D341Med (cell line): ENCODE measurements at regions not wholly inside any gene's neighbourhood (a gene's known extent, or its start where the extent isn't known, plus 50 kb on each side); places are given as distances from the start of the nearest gene placed in this dataset.

ENCODE experiments used
- DNase-seq: peaks from one replicate; pipeline ENCODE4 v3.0.0; 2012; ENCODE audit warnings: low spot score

- no peak for DNase-seq
These were observed 278.2 kb upstream of the RAG2 start for GRCh38 chr11:36876266-36876665.

- DNase-seq = no peak
These were observed 276.3 kb upstream of the RAG2 start for GRCh38 chr11:36874291-36874690.

- DNase-seq = no peak
These were observed 272.3 kb upstream of the RAG2 start for GRCh38 chr11:36870361-36870760.

DNA sequence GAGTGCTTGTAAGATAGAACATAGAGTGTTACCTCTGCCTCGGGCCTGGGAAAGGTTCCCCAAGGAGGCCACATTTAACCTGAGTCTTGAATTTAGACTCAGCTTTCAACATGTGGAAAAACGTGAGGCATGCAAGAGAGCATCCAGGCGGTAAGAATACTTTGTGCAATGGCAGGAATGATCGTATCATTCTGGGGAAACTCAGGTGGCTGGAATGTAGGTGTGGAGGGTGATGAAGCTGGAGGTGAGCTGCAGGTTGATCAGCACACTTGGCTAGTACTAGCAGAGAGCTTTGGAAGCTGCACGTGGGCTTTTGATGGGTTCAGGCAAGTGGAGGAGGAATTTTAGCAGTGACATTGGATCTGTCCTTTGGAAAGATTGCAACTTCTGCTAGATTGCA, 270.3 kb upstream of the RAG2 start:
- no peak for DNase-seq

- DNase-seq = no peak
These were observed 267.8 kb upstream of the RAG2 start for GRCh38 chr11:36865846-36866245.

GRCh38 chr11:36854875-36855274, 256.8 kb upstream of the RAG2 start:
- DNase-seq = no peak

DNA sequence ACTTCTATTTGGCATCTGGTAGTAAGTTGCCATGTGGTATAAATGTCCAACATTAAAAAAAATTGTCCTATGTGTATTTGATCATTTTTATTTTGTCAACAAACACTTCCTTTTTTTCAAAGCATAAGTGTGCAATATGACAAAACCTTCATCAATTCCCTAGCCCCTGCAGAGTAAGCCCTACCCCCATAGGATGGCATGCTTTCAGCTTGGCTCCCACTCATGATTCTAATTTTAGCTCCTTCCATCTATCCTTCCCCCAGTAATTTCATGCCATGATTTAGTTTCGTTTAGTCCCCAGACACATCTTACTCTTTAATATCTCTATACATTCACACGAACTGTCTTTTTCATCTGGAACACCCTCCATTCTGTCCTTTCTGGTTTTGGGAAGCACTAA, 250.6 kb upstream of the RAG2 start:
- DNase-seq = no peak

GRCh38 chr11:36840378-36840777, 242.3 kb upstream of the RAG2 start:
- no peak for DNase-seq

DNA sequence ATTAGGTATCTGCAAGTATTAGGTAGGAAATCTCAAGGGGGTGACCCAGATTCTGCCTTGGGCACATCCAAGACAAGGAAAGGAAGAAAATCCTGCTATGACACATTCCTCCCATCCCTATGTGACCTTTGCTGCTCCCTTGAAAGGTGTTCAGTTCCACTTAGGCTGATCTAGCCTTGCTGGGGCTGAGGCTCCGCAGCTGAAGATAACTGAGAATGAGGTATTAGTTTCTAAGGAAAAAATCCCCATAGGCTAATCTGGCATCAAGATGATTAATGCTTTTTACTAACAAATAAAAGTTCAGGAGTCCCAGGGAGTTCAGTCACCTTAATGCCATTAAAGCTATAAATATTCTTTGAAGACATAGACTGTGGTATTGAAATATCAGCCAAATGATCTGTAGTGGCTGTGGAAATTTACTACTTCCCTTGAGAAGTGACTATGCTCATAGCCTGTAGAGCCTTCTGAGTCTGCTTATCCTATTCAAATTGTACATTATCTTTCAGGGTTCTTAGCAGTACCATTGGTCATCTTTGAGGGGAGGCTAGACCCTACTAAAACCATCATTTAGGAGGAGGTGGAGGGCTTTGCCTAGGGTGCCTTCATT, 239.9 kb upstream of the RAG2 start:
- DNase-seq = no peak

DNA sequence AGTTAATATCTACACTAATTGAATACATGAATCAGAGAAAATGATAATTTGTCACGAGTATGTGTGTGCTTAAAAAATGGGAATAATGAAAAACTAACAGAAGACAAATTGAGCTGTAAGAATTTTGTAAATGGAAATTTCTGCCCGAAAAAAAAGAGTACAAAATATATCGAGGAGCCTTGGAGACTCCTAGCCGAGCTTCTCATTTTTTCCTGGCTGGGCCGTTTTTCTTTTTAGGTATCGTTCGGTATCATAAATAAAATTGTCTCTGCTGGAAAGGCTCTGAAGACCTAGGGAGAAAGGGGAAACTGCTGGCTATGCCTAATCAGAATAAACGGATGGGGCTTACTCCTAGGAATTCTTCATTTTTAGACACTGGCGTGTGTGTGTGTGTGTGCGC, 227.2 kb upstream of the RAG2 start:
- no peak for DNase-seq

DNA sequence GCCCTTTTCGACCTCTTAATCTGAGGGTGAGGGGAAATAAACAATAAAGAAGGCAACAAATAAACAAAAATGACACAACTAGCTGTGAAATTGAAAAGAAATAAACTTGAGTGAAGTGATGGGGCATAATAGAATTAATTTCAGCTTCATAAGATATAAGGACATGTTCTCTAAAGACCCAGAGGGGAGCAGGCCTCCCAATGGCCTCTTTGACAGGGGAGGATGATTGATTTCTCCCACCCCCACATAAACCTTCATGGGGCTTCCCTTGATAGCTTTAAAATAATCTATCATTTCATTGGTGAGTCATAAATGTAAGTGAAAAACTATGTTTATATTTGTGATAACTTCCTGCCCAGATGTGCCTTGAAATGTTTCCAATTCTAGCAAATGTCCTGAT, 226.3 kb upstream of the RAG2 start:
- DNase-seq = no peak

DNA sequence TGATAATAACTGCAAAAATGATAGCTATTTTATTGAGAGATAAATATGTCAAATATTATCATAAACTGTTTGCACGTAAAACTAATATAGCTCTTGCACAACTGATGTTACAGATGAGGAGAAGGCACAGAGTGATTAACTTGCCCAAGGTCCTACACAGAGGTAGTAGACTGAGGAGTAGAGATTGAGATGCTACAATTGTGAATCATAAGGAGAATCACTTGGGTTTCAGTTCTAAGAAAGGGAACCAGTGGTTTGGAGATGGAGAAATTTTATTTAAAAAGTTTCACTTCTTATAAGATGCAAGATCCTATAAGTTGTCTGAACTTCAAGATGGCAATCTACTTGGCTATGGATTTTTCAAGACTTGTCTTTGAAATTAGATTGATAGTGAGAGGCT, 224.8 kb upstream of the RAG2 start:
- no peak for DNase-seq

GRCh38 chr11:36818410-36818809, 220.4 kb upstream of the RAG2 start:
- peak; percentile 34 for DNase-seq

- DNase-seq = no peak
These were observed 219.4 kb upstream of the RAG2 start for GRCh38 chr11:36817336-36817965.

DNA sequence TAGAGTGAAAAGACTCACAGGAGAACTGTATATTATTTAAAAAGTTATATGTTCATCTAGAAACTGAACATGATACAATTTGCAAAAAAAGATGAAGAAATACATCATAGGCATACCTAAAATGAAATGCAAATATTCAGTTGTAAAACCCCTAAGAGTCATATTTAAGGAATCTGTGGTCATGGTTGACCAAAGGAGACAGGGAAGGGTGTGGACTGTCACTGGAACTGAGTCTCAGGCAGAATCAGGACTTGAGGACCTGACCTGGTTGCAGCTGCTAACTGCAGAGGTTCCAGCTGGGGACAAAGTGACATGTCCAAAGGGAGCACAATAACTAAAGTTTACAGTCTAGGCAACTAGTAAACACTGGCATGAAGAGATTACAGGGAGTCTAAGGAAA, 211.3 kb upstream of the RAG2 start:
- DNase-seq = no peak

- DNase-seq = no peak
These were observed 209.8 kb upstream of the RAG2 start for GRCh38 chr11:36807871-36808270.

DNA sequence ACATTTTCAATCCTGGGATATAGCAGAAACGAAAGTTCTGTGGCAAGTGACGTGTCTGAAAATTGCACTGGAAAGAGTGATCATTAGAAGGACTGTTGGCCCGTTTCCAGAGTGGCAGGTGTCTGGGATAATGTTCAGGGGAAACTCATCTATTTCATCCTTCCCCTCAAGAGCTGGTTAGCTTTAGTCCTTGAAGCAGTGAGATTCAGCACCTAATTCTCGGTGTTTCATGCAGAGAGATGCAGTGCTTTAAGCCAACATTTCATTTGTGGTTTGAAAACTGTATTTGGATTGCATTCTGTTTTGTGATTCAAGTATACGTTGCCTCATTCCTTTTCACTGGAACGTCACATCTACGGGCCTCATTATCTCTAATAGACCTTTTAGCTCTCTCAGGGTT, 205.0 kb upstream of the RAG2 start:
- DNase-seq = no peak

GRCh38 chr11:36792996-36793914, 195.2 kb upstream of the RAG2 start:
- DNase-seq = peak; percentile 40

DNA sequence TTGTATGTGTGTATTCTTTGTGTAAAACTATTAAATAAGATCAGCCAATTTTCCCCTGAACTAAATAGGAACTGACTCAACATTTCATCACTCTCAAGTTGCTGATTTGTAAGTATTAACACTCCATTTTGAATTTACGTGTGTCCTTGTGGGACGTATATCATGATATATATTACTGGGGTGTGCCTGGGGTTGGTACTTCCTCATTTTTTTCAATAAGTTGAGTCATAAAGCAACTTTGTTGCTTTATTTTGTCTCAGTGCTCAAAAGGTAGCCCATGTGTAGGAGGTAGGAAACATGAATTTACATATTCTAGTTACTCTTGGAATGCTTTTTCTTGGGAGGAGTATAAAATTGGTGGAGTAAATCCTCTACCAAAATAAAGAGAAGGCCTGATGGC, 193.9 kb upstream of the RAG2 start:
- no peak for DNase-seq

DNA sequence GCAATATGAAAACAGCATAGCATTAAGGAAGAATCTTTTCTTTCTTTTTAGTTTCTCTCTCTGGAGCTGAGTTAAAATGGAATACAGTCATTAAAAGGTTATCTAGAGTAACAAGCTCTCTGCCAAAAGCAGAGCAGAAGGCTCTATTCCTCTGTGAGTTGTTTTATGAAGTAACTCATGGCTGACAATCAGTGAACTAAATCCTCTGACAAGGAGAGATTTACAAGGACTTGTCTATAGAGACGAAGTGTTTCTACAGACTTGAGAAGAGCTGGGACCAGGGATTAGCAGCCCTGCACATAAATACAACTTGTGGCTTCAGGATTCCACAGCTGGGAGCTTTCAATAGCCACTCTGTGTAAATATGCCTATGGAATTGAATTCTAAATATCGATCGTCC, 192.5 kb upstream of the RAG2 start:
- no peak for DNase-seq

GRCh38 chr11:36783808-36784207, 185.8 kb upstream of the RAG2 start:
- DNase-seq = no peak

DNA sequence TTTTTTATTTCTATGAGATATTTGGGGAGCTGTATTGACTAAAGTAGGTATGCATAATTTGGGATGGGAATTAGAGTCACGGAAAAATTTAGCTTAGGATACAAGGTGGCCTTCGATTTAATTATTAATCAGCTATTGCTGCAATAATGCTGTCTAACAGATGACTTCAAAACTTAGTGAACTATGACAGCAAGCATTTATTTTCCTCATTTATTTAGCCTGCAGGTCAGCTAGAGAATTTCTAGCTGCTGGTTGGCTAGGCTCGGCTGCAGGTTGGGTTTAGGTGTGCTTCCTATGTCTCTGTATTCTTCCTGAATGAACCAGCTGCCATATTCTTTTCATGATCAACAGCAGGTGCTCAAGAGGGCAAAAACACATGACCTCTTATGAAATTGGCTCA, 181.8 kb upstream of the RAG2 start:
- no peak for DNase-seq

- no peak for DNase-seq
These were observed 179.3 kb upstream of the RAG2 start for GRCh38 chr11:36777311-36777710.
